CD4-positive, alpha-beta T cell treated with Interleukin-1 beta for 1 hour (primary cell): ENCODE measurements at regions not wholly inside any gene's neighbourhood (a gene's known extent, or its start where the extent isn't known, plus 50 kb on each side); places are given as distances from the start of the nearest gene placed in this dataset.
A peak's percentile ranks its signal among the peaks of the same experiment; 100 is the strongest.

Experiments used
- DNase-seq, 2 donors: peaks; one replicate each; pipeline ENCODE4 v3.0.0-alpha.2; 2020 to 2022

DNA sequence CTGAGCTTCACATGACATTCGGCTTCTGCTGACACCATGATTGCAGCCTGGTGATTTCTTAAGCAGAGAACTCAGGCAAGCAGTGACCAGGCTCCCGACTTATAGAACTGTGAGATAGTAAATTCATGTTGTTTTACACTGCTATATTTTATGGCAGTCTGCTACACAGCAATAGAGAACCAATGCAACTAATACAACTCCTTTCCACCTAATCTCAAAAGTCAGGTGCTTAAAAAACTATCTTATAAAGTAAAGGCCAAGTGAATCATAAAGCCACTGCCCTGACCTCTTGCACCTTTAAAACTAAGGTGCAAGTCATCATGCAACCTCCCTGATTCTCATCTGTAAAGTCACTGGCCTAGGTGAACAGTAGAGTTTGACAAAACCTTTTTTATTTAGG lies 95.3 kb upstream of the GLS start:
- no peak for DNase-seq

DNA sequence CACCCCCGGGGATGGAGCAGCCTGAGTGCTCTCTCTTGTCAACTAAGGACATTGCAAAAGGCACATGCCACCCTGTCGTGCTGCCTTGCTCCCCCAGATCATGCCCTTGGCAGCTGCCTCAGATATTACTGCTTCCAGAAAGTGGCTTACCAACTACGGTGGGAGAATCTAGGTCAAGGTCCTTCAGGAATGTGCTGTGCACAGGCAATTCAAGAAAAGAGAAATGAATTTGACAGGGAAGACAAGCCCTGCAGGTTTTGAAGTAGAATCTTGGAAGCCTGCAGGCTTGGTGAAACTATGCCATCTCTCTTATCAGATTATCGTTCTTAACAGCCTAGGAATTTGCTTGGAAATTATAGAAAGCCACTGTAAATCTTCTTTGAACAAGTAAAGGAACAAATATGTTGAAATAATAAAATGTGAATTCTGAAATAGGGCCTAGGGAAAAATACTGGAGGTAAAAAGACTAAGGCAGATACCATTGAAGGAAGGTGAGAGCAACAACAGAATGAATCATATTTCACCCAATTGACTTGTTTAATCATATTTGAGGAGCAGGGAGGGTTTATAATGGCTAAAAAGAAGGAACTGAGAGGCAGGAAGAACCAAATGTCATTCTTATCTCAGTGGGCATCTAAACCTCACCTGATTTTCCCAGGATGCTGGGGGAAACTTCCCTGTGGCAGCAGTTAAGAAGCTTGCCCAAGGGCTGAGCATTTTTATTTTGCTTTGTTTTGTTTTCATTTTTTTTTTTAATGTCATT lies 94.0 kb upstream of the GLS start:
- no peak for DNase-seq

DNA sequence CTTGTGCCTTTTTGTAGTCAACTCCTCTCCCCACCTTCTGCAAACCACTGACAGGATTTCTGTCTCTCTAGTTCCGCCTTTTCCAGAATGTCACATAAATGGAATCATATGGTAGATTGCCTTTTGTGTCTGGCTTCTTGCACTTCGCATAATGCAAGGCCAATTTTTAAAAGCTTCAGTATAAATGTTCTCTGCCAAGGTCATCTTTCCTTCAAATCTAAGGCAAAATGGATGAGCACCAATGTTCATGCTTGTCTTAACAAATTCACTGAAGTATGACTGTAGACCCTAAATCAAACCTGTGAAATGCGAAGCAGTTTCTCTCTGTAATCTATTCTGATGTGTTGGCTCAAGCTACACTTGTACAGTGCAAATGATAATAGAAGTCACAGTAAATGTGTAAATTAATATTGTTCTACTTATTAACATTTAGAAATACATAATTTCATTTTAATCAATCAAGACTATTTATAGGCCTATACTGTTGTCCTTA lies 92.8 kb upstream of the GLS start:
- DNase-seq = no peak

DNA sequence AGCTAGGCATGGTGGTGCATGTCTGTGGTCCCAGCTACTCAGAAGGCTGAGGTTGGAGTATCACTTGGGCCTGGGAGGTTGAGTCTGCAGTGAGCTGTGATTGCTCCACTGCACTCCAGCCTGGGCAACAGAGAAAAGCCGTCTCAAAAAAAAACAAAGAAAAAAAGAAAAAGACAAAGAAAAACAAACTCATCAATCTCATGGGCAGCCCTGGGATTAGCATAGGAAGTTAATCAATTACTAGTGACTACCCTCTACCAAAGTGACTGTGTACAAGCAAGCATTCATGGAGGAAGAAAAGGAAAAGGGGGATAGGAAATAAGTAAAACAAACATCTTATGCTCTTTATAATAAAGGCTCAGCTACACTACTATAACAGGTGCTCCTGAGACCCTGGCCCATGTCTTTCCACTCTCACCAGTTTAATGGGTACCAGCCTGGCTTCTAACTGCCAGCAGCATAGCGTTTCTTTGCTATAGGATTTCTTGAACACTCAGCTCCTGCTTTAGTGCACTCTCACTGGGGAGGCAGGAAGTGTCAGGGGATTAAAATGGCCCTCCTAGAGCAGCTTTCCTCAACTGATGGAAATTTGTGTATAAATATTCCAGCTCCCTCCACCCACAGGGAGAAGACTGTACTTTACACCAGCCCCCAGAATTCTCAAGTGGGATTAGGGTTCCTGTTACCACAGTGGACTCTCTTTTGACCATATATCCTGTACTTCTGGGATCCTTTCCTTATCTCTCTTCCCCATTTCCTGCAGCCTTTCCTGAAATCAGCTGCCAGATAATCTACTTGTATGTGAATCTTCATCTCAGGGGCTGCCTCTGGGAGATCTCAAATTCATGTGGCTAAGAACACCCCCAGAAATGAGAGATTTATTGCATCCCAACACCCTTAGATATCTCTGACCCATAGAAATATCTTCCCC lies 91.3 kb upstream of the GLS start:
- no peak for DNase-seq

DNA sequence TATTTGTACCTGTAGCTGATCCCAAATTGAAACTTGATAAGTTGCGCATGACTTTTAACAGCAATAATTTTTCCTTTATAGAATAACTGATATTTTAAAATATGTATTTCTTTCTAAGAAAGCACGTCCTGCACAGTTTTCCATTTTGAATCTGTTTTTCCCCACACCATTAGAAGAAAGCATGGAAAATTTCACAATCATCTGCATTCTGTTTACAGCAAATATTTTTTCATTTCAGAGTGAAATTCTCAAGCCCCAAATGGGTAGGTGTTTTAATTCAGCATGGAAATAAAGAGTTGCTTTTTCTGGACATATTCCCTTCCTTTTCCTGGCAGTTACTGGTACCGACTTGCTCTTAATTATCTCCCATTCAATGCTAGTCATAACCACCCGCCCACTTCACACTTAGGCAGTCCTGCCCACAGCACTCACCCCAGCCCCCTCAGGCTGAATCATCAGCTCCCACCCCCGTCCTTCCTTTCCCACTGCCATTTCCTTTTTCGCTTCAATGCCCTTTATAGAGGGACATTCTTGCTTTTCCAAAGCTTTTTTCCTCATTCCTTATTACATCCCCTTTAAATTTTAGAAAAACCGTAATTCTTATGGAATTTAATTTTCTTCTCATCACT lies 89.2 kb upstream of the GLS start:
- peak in 1 of 2 donors; percentile 10 for DNase-seq

DNA sequence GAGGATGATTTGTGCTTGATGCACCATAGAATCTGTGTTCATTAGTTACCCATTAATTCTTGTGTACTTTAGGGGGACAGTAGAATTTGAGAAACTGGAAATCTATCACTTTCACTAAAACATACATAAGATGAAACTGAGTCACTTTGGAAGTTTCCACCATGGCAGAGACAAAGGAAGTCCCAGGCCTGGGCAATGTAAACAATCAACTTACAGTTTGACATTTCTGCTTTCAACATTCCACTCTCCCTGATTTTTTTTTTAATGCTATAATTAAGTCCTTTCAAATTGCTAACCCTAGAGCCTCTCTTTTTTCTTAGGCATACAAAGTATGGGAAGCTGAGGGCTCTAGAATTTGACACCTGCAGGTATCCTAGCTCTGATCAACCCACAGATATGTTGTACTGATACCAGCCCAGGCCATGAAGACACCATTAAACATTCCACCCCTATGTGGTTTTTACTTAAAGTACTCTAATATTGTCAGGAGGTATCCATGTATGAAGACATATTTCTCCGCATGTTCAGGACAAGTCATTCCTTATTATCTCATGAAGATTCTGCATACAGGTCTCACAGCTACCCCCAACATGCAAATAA lies 88.5 kb upstream of the GLS start:
- no peak for DNase-seq

DNA sequence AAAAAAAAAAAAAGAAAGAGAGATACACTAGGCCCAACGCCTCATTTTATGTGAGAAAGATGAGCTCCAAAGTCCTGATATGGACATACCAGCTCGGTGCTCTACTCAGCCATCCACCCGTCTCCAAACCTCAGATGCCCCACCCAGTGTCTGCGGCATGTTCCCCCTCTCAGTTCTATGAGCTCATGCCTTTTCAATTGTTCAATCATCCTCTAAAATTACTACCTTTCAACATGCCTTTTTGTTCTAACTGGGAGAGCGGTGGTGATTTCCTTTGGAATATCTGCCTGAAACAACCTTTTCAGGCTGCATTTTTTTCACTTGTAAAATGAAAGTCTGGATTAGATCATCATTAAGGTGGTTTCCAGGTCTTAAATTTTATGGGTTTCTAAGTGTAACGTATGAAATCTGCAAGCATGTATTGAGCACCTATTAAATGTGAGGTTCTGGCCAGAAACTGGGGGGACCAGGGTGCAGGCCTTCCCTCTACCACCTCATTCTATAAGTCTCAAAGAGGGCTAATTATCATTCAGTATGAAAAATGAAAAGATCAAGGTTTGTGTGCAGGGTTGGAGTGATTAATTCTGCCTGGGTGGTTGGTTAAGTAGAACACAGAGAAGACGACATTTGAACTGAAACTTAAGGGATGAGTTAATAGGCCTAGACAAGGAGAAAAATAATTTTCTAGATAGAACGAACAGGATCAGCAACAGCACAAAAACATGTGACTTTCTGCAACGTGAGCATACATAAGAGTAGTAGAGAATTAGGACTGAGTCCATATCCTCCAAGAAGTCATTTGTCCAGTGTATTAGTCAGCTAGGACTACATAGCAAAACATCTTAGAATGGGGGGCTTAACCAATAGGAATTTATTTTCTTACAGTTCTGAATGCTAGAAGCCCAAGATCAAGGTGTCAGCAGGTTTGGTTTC lies 87.4 kb upstream of the GLS start:
- no peak for DNase-seq

DNA sequence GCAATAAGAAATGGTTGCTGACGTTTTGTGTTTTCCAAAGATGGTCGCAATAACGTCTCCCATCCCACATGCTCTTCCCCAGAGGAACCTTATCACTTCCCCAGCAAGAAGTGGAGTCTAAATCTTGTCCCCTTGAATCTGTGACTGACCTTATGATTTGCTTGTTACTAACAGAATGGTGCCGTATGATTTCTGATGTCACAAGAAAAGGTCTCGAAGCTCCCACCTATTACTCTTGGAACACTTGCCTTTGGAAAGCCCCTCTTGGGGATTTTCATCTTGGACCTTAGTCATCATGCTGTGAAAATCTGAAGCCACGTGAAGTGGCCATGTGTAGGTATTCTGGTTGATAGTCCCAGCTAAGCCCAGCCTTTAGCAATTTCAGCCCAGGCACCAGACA lies 86.2 kb upstream of the GLS start:
- DNase-seq = no peak

DNA sequence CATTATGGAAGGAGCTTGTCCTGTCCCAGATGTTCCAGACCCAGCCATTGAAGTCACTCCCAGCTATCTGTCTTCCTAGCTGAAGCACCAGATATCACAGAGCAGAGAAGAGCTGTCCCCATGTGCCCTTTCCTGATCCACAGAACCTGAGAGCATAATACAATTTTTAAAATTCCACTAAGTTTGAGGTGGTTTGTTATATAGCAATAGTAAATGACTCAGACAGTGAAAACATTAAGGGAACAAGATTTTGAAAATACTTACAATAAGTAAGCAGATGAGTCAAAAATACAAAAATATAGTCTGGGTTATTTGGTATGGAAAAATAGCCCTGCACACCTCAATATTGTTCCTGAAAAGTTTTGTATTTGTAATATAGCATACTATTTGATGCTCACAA lies 85.8 kb upstream of the GLS start:
- DNase-seq = no peak

DNA sequence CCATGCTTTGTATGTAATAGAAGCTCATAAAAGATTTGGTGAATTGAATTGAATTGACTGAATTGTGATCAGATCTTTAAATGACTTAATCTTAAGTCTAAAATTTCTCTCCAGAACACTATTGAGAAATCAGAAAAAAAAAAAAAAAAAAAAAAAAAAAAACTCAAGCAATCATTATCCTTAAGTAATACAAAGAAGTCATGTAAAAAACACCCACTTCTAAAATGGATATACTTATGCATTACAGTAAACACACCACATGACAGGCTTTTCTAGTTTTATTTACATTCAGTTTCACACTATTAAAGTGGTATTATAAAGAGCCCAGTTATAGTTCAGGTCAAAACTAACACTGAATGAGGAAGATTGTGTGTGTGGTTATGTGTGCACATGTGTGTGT lies 84.9 kb upstream of the GLS start:
- no peak for DNase-seq

DNA sequence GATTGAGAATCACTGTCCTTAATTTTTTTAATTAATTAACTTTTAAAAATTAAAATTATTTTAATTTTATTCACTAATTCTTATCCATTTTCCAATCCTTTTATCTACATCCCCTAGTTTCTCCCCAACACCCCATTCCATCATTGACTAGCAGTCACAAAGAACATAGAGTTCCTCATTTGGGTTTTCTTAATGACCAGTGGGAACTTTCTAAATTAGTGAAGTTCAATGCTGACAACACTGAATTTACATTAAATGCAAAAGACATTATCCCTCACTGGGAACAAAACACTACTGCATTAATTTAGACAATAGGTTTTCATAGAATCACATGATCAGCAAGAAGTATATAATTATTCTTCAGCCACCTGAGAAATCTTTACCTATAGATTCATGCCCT lies 80.6 kb upstream of the GLS start:
- DNase-seq = no peak

DNA sequence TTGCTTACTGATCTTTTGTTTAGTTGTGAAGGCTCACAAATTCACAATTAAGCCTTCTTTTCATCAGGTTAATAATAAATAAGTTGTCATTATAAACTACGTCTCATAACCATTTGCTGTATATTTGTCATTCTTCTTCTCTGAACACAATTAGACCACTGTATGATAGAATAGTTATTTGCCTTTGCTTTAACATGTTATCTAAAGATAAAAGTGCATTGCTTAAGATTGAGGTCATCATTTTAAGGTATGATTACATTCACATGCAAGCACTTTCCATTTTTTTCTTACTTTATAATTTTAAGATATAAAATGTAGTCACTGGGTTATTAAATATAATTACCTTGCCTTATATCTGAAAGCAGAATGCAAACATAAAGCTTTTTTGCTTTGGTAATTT lies 80.1 kb upstream of the GLS start:
- no peak for DNase-seq

DNA sequence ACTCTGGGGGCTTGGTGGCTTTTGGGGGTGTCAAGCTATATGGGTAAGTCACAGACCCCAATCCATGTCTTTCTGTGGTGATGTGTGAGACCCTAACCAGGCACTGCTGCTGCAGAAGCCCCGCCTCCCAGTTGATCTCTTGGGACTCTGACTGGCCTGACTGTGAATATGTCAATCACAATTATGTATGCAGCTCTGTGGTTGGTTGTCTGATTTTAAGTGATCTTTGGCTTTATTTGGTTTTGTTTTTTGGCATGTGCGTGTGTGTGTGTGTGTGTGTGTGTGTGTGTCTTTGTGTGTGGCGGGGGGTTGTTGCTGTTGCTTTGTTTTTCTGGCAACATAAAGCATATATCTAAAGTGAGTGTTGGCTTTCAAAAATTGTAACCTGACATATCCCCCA lies 78.5 kb upstream of the GLS start:
- no peak for DNase-seq

DNA sequence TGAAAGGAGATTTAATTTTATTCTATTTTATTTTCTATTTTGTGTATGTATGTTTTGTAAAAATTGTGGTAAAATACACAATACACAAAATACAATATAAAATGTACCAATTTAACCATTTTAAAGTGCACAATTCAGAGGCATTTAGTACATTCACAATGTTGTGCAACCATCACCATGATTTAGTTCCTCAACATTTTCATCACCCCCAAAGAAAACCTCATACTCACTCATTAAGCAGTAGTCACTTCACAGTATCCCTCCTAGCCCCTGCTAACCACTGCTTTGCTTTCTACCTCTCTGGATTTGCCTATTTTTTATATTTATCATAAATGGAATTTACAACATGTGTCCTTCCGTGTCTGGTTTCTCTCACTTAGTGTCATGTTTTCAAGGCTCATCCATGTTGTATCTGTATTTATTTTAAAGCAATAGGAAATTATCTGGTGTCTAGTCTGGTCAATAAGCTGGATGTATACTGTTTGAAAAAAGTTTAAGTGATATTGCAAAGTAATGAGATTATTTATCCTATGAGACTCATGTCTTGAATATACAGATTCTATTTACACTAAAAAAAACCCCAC lies 77.9 kb upstream of the GLS start:
- DNase-seq = no peak

DNA sequence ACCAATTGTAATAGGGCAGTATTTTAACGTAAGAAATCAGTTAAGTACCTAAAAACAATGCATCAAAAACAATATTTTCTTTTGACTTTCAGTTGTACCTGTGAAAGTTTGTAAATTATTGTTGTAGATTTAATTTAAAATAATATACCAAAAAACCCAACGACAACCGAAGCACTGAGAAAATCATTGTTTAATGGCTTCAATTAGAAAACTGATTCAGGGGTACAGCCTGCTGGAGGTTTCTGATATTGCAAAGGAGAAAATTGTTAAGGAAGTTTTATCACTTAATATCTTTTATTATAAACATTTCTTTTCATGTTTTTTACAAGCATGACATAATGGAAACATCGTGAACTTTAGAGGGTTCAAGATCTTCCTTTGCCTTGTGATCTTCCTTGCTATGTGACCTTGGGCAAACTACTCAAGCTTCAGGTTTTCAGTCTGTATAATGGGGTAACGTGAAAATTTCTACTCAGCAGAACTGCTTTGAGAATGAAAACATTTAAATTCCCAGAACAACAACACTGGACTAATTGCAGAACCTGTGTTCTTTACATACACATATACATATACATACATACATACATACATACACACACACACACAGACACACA lies 76.3 kb upstream of the GLS start:
- peak in 1 of 2 donors; percentile 27 for DNase-seq

DNA sequence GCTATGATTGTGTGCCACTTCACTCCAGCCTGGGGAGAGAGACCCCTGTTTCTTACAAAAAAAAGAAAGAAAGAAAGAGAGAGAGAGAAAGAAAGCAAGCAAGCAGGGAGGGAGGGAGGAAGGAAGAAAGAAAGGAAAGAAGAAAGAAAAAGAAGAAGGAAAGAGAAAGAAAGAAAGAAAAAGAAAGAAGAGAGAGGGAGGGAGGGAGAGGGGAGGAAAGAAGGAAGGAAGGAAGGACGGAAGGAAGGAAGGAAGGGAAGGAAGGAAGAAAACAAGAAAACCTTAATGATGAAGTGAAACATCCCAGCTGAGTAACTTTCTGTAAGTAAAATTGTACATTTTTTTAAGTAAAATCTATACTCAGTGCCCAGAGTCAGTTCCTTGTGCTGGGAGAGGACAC lies 75.5 kb upstream of the GLS start:
- no peak for DNase-seq

DNA sequence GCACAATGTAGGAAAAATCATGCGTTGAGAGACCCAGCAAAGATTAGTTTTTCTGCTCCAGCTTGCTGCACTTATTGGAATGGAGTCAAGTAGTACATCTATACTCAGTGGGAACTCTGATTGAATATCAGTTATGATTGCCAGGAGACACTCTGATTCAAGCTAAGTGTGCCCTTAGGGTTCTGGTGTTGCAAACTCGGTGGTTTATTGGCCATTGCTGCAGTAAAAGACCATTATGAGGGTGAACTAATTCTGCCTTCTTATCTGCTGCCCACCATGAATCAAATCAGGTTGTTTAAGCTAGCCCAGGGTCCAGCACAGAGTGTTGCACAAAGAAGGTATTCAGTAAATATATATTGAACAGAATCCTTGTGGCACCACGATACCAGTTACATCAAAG lies 74.8 kb upstream of the GLS start:
- no peak for DNase-seq

DNA sequence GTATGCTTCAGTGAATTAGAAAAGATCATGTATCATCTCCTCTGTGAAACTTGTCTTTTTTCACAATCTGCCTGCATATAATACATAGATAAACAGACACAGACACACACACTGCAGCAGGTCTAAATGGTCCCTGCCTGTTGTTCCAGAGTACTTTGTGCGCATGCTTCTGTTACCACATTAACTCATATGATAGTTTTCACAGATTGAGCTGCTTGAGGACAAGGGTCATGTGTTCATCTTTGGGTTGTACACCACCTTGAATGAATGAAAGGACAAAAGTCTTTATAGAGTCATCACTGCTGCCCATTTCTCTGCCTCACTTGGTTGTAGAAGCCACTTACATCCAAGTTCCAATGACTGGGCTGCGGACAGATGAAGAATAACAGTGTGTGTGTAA lies 72.7 kb upstream of the GLS start:
- no peak for DNase-seq

DNA sequence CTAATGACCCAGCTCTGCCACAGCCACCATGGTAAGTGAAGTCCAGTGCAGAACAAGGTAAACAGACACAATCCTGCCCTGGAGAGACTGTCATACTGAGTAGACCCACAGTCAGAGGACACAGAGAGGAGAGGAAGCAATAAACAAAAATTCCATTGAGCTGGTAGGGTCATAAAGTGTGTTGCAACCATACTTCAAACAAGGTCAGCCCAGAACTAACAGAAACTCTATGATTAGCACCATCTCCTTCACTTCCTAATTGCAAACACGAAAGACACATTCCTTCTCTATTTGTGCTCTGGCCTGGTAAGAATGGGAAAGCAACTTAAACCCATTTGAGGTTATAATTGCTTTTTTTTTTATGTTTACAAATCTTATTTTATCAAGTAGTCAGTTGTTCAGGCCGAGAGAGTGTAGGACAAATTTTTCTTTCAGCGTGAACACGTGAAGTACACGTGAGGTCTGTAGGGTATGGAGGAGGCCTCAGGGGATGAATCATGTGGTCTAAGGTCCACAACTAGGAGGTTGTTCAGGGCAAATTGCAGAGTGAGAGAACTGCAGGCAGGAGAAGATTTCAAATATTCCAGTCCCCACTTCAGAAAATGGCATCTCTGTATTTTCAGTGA lies 71.4 kb upstream of the GLS start:
- DNase-seq = no peak

DNA sequence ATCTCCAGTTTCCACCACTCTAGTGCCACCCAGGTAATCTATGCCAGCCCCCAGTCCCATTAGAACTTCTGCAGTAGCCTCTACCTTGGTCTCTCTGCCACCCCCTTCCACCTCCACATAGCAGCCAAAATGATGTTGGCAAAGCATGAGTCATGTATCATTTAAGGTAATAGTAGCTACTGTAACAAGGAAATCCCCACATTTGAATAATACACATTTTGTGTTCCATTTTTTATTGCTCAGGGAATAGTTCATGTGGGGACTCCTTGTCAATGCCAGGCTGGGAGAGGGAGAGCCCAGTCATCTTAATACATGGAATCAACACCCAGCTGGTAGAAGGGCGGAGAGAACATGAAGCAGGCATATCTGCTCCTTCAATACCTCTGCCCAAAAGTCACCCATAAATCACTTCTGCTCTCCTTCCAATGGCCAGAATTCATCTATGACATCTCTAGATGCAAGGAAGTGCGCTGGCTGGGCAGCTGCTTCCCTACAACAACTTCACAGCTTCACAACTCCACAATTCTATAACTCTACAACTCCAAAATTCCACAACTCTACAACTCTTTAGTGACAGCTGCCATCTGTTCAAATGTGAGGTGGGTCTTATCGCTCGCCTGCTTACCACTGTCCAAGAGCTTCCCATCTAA lies 70.6 kb upstream of the GLS start:
- no peak for DNase-seq
